Transverse colon (tissue), 4 donors: ENCODE measurements at regions not wholly inside any gene's neighbourhood (a gene's known extent, or its start where the extent isn't known, plus 50 kb on each side); places are given as distances from the start of the nearest gene placed in this dataset.

Source experiments
- DNase-seq: peaks from one replicate; pipeline ENCODE4 v3.0.0-alpha.2; 2019
- H3K27ac ChIP-seq, 4 donors: fragments of 200-600 bp; sonication (generic); 2 replicates each; pipeline ENCODE4 v1.5.1; 2016 to 2018; ENCODE audit warnings: inconsistent platforms in 4 of 4
- H3K27me3 ChIP-seq: fragments of 200-600 bp; sonication (generic); 2 replicates; pipeline ENCODE4 v1.5.1; 2017; ENCODE audit warnings: inconsistent platforms
- H3K36me3 ChIP-seq, 4 donors: fragments of 200-600 bp; sonication (generic); 2 replicates each; pipeline ENCODE4 v1.5.1; 2017 to 2019; ENCODE audit warnings: inconsistent platforms in 4 of 4
- H3K4me1 ChIP-seq, 4 donors: fragments of 200-600 bp; sonication (generic); 2 replicates each; pipeline ENCODE4 v1.5.1; 2017 to 2020; ENCODE audit warnings: inconsistent platforms in 4 of 4
- H3K4me3 ChIP-seq, 4 donors: fragments of 200-600 bp; sonication (generic); 1 replicate in 1 of 4; 2 replicates in 3 of 4; pipeline versions ENCODE4 v1.5.1 to v1.6.1; 2017 to 2019; ENCODE audit warnings: inconsistent platforms in 4 of 4
- H3K9me3 ChIP-seq, 2 donors: fragments of 200-600 bp; sonication (generic); 2 replicates each; pipeline ENCODE4 v1.5.1; 2017 to 2019; ENCODE audit warnings: inconsistent platforms in 2 of 2
- EP300 ChIP-seq: sonication (generic); formaldehyde crosslinking; IDR thresholded peaks from one replicate; pipeline ENCODE4 v1.6.1; 2017; ENCODE audit warnings: antibody characterized with exemption, low read depth
- POLR2A ChIP-seq: fragments of 450-650 bp; IDR thresholded peaks from one replicate; pipeline ENCODE4 v1.6.1; 2016; ENCODE audit warnings: antibody characterized with exemption, mild to moderate bottlenecking, moderate library complexity
- POLR2AphosphoS5 ChIP-seq, 3 donors: sonication (generic); formaldehyde crosslinking; IDR thresholded peaks; one replicate each; pipeline ENCODE4 v1.6.1; 2016; ENCODE audit warnings: antibody characterized with exemption in 3 of 3
- WGBS, 2 donors: methylation state at CpG; one replicate each; pipeline ENCODE4 v1.1.5; 2018; ENCODE audit warnings: low coverage in 1 of 2; 5-methylcytosine and 5-hydroxymethylcytosine counted together
- in situ Hi-C, 4 donors: fragments of 200-750 bp; cut with MboI; loops; one replicate each; pipeline versions ENCODE4 v1.15.0 to v1.15.1; 2017; ENCODE audit warnings: low sequenced_read_pairs in 3 of 4, low pct_ligation_motif_present in 1 of 4, low pct_unique_long_range_greater_than_20kb in 1 of 4
- intact Hi-C: fragments of 100-400 bp; cut with DNase I; formaldehyde crosslinking; loops from one replicate; pipeline ENCODE4 v1.15.1; 2023; ENCODE audit warnings: low total_unique reads
- TF ChIP-seq, protein P1 (sequence below), 5 experiments: fragments of 200-600 bp in 3 of 5; fragments of 450-650 bp in 2 of 5; sonication (generic) in 3 of 5; IDR thresholded peaks; 1 replicate in 2 of 5; 2 replicates in 3 of 5; pipeline ENCODE4 v1.5.1; 2016 to 2017; ENCODE audit warnings: antibody characterized with exemption in 5 of 5, inconsistent platforms in 3 of 5, mild to moderate bottlenecking in 2 of 5, moderate library complexity in 1 of 5

DNA sequence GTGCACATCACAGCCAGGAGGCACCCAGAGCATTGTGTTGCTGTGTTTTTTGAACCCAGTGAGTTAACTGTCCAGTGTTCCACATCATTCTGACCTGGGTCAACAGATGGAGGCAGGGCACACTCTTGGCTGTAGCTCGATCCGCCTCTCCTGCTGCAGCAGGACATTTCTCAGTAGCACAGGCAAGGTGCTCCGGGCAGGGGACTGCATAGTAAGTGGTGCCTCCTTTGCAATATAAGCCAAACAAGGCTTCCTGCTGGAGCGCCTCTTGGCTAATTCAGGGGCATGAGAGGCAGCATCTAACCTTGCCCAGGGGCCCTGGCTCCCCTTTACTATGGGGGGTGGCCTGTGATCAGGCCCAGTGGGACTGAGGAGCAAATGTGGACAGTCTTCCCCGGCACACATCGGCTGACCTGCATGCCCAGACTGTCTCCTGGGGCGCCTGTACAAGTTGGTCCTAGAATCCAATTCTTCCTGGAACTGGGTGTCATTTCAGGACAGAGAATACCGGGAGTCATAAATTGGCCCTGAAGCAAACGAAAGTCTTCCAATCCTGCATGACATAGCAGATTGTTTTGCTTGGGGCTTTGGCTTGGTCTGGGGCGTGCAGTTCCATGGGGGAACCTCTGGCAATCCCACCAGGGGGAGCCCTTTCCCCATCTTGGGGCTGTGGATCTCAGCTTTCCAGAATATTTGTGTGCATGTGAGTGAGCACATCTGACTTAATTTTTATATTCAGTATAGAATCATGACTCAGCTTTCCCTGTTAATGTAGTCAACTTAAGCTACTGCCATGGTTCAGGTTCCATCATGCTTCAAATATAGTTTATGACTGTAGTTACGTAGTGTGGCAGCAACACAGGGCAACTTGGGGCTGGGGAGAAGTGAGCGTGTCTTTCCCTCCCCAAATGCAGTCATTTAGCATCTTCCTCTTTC is 56.0 kb upstream of the DDR1 start:
- WGBS, 2 donors: 43% methylated on average over 12 of the region's 12 CpGs; no CpG with 5 or more reads in 1 of the 2 donors
- Histone ChIP-seq H3K4me3 (peak overlapping the region in 1 of 4 donors; percentile 8), H3K27me3 (no peaks in the 10 kb centered on the region), H3K4me1 (peaks cover 7 to 44% (median 22%) of the 10 kb centered on the region in 4 donors), H3K27ac (peak overlapping the region; percentile 48 to 80 (median 70)), H3K9me3 (no peaks in the 10 kb centered on the region), H3K36me3 (no peaks in the 10 kb centered on the region)
- intact Hi-C loops (loop anchor here (2.0 to 5.0 kb wide), 2 partner anchors 49 to 86 kb away; partner anchors contain the start of genes FLOT1 and IER3), in situ Hi-C loops (loop anchor here in 3 of 4 donors (5.0 to 10.0 kb wide), 6 partner anchors 47 to 257 kb away; partner anchors contain the start of genes FLOT1 (in 1 of the 3) and IER3 (in 1 of the 3))
- TF ChIP-seq POLR2A (no peak), POLR2AphosphoS5 (IDR thresholded peaks at IDR 0.05) (peak; percentile 40 to 61 (median 51)), EP300 (no peak)
- TF ChIP-seq, protein P1, sequence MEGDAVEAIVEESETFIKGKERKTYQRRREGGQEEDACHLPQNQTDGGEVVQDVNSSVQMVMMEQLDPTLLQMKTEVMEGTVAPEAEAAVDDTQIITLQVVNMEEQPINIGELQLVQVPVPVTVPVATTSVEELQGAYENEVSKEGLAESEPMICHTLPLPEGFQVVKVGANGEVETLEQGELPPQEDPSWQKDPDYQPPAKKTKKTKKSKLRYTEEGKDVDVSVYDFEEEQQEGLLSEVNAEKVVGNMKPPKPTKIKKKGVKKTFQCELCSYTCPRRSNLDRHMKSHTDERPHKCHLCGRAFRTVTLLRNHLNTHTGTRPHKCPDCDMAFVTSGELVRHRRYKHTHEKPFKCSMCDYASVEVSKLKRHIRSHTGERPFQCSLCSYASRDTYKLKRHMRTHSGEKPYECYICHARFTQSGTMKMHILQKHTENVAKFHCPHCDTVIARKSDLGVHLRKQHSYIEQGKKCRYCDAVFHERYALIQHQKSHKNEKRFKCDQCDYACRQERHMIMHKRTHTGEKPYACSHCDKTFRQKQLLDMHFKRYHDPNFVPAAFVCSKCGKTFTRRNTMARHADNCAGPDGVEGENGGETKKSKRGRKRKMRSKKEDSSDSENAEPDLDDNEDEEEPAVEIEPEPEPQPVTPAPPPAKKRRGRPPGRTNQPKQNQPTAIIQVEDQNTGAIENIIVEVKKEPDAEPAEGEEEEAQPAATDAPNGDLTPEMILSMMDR (IDR thresholded peaks at IDR 0.05): peak; percentile 90 to 98 (median 93)
- peak; percentile 94 for DNase-seq

DNA sequence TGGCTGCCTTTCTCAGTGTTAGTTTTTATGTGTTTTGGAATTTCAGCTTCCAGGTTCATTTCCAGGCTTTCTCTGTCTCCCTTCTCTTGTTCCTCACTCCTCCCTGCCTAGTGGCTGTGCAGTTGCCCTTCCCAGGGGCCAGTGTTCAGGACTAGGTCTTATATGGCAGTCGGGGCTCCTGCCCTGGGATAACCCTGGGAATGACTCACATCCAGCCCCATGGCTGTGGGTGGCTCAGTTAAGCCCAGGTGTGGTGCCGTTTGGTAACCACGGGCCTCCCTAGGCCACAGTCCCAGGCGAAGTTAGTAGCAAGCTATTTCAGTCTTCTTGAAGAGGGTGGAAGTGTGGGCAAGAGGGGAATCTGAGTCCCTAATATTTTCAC is 57.4 kb upstream of the DDR1 start:
- H3K27me3 ChIP-seq: no peaks in the 10 kb centered on the region
- H3K9me3 ChIP-seq: no peaks in the 10 kb centered on the region
- in situ Hi-C loops: loop anchor here in 3 of 4 donors (5.0 to 10.0 kb wide), 6 partner anchors 48 to 258 kb away; partner anchors contain the start of genes FLOT1 (in 1 of the 3) and IER3 (in 1 of the 3)
- DNase-seq: peak; percentile 63
- intact Hi-C loops: loop anchor here (5.0 kb wide), 1 partner anchor 85 kb away; the partner anchor contains the start of genes FLOT1 and IER3
- H3K4me1 ChIP-seq: peaks cover 15 to 56% (median 31%) of the 10 kb centered on the region in 4 donors
- 37% methylated on average over 4 of the region's 4 CpGs; no CpG with 5 or more reads in 1 of the 2 donors for WGBS, 2 donors
- TF ChIP-seq POLR2A (no peak), POLR2AphosphoS5 (IDR thresholded peaks at IDR 0.05) (peak in 1 of 3 donors; percentile 21), EP300 (no peak)
- TF ChIP-seq, protein P1 (IDR thresholded peaks at IDR 0.05): no peak
- H3K4me3 ChIP-seq: no peak overlapping the region
- H3K36me3 ChIP-seq: no peaks in the 10 kb centered on the region
- H3K27ac ChIP-seq: peak overlapping the region; percentile 9 to 80 (median 56)

DNA sequence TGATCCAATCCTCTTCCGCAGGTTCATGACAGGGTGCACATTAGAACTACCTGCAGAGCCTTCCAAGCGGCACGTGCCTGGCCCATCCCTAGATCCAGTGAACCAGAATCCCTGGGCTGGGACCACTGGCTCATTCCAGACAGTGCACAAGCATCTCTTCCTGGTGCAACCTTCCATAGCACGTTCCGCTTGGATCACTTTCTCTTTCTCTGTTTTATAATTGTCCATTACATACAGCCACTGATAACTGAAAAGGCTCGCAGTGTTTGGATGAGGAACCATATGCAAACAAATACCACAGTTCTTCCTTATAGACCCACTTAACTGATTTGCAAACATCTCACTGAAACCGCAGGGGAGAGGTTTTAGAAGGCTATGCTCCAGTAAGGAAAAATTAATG is 59.6 kb upstream of the DDR1 start:
- Histone ChIP-seq H3K4me1 (peaks cover 18 to 74% (median 41%) of the 10 kb centered on the region in 4 donors), H3K27ac (peak overlapping the region in 3 of 4 donors; percentile 5 to 45 (median 35)), H3K9me3 (no peaks in the 10 kb centered on the region), H3K4me3 (no peak overlapping the region), H3K27me3 (no peaks in the 10 kb centered on the region), H3K36me3 (no peaks in the 10 kb centered on the region)
- intact Hi-C loops (loop anchor here (5.0 kb wide), 1 partner anchor 82 kb away; the partner anchor contains the start of genes FLOT1 and IER3), in situ Hi-C loops (loop anchor here in 3 of 4 donors (5.0 to 10.0 kb wide), 6 partner anchors 50 to 260 kb away; partner anchors contain the start of genes FLOT1 (in 1 of the 3) and IER3 (in 1 of the 3))
- WGBS, 2 donors: 40 to 46% methylated on average over 2 to 7 of the region's 7 CpGs
- TF ChIP-seq, protein P1 (IDR thresholded peaks at IDR 0.05): no peak
- TF ChIP-seq POLR2AphosphoS5 (IDR thresholded peaks at IDR 0.05): peak in 1 of 3 donors; percentile 23
- peak; percentile 29 for DNase-seq

GRCh38 chr6:30823534-30823865 is 60.8 kb upstream of the DDR1 start:
- intact Hi-C loops (no loop called here), in situ Hi-C loops (loop anchor here in 3 of 4 donors (10.0 kb wide), 5 partner anchors 51 to 261 kb away; partner anchors contain the start of genes FLOT1 (in 1 of the 3) and IER3 (in 1 of the 3))
- TF ChIP-seq POLR2AphosphoS5 (IDR thresholded peaks at IDR 0.05): no peak
- TF ChIP-seq, protein P1 (IDR thresholded peaks at IDR 0.05): no peak
- no peak for TF ChIP-seq EP300
- TF ChIP-seq POLR2A: no peak
- DNase-seq: no peak
- Histone ChIP-seq H3K4me1 (peaks cover 18 to 74% (median 38%) of the 10 kb centered on the region in 4 donors), H3K9me3 (no peaks in the 10 kb centered on the region), H3K27me3 (no peaks in the 10 kb centered on the region), H3K27ac (no peak overlapping the region), H3K36me3 (no peaks in the 10 kb centered on the region), H3K4me3 (no peak overlapping the region)
- WGBS, 2 donors: 53 to 68% methylated on average over 3 to 4 of the region's 4 CpGs
